OCI-LY7 (cell line): ENCODE measurements at regions not wholly inside any gene's neighbourhood (a gene's known extent, or its start where the extent isn't known, plus 50 kb on each side); places are given as distances from the start of the nearest gene placed in this dataset.

Source experiments
- BruUV-seq: library from RNA; stranded (reverse); fragments of 400-500 nt; replicated peaks from 2 replicates; lab custom pipeline; 2021; lab: Mats Ljungman, UMichigan
- CTCF ChIA-PET: fragments of 300-600 bp; sonication (Branson Sonifier 250); formaldehyde crosslinking; loops from one replicate; lab custom pipeline; 2022; ENCODE audit warnings: antibody characterized with exemption; ENCODE audit not compliant: unreplicated experiment; lab: Charles Lee
- POLR2A ChIA-PET: fragments of 300-600 bp; sonication (Branson Sonifier 250); formaldehyde crosslinking; loops from one replicate; lab custom pipeline; 2022; ENCODE audit warnings: antibody characterized with exemption; lab: Charles Lee
- DNase-seq: peaks from one replicate; pipeline ENCODE4 v3.0.0-alpha.2; 2015; ENCODE audit warnings: low spot score
- H2AFZ ChIP-seq: fragments of 200-600 bp; sonication (generic), shearing (Covaris generic); 2 replicates; pipeline ENCODE4 v1.6.1; 2014; ENCODE audit warnings: mild to moderate bottlenecking, antibody characterized with exemption, low read length, moderate library complexity
- H3K27ac ChIP-seq: fragments of 200-600 bp; sonication (generic); 2 replicates; pipeline ENCODE4 v1.5.1; 2014; ENCODE audit warnings: mixed run types, low read depth, mild to moderate bottlenecking, moderate library complexity, low read length, inconsistent platforms; ENCODE audit not compliant: poor library complexity, severe bottlenecking
- H3K36me3 ChIP-seq: fragments of 200-600 bp; sonication (generic); 2 replicates; pipeline ENCODE4 v1.6.1; 2014; ENCODE audit warnings: mild to moderate bottlenecking, antibody characterized with exemption, low read length, moderate library complexity, mixed read lengths; ENCODE audit not compliant: insufficient read depth
- H3K4me1 ChIP-seq: fragments of 200-600 bp; sonication (generic); 2 replicates; pipeline ENCODE4 v1.5.1; 2014; ENCODE audit warnings: mild to moderate bottlenecking, low read length; ENCODE audit not compliant: insufficient read depth, poor library complexity, severe bottlenecking
- H3K4me2 ChIP-seq: fragments of 200-600 bp; sonication (generic); 2 replicates; pipeline ENCODE4 v1.6.1; 2014; ENCODE audit warnings: mild to moderate bottlenecking, low read length
- H3K4me3 ChIP-seq: fragments of 200-600 bp; sonication (generic); 2 replicates; pipeline ENCODE4 v1.5.1; 2014; ENCODE audit warnings: mild to moderate bottlenecking, low read depth, low read length; ENCODE audit not compliant: poor library complexity, severe bottlenecking
- H3K79me2 ChIP-seq: fragments of 200-600 bp; sonication (generic); 2 replicates; pipeline ENCODE4 v1.6.1; 2016; ENCODE audit warnings: low read depth, mild to moderate bottlenecking, low read length, moderate library complexity, mixed read lengths; ENCODE audit not compliant: insufficient read depth
- H3K9me2 ChIP-seq: fragments of 200-600 bp; sonication (generic); 2 replicates; pipeline ENCODE4 v1.6.1; 2016; ENCODE audit warnings: mild to moderate bottlenecking, low read length, mixed read lengths; ENCODE audit not compliant: insufficient read depth
- H3K9me3 ChIP-seq: fragments of 200-600 bp; sonication (generic); 2 replicates; pipeline ENCODE4 v1.6.1; 2014; ENCODE audit warnings: mild to moderate bottlenecking, mixed run types, low read length, mixed read lengths
- H4K20me1 ChIP-seq: fragments of 200-600 bp; sonication (generic); 2 replicates; pipeline ENCODE4 v1.6.1; 2014; ENCODE audit warnings: mild to moderate bottlenecking, antibody characterized with exemption, low read length, moderate library complexity, mixed read lengths; ENCODE audit not compliant: insufficient read depth
- CTCF ChIP-seq: fragments of 200-600 bp; sonication (generic); conservative IDR thresholded peaks from 2 replicates; pipeline ENCODE4 v1.5.1; 2014; ENCODE audit warnings: mild to moderate bottlenecking, antibody characterized with exemption, low read length, moderate library complexity, mixed read lengths
- EZH2phosphoT487 ChIP-seq: fragments of 200-600 bp; sonication (generic); IDR thresholded peaks from 2 replicates; pipeline ENCODE4 v1.6.1; 2018; ENCODE audit warnings: low read depth, borderline replicate concordance, mild to moderate bottlenecking, mixed run types, antibody characterized with exemption, low read length, moderate library complexity, mixed read lengths
- intact Hi-C: fragments of 100-400 bp; cut with micrococcal nuclease; formaldehyde crosslinking; loops from one replicate; pipeline ENCODE4 v1.10.0; 2022; ENCODE audit not compliant: unreplicated experiment

- no peaks in the 10 kb centered on the region for H3K36me3 ChIP-seq
- ChIA-PET CTCF (no interaction called here), POLR2A (no interaction called here)
- H2AFZ ChIP-seq, result no peak overlapping the region
- intact Hi-C loops, result no loop called here
- H4K20me1 ChIP-seq, result no peaks in the 10 kb centered on the region
- H3K4me3 ChIP-seq, result no peak overlapping the region
- H3K9me3 ChIP-seq, result no peaks in the 10 kb centered on the region
- H3K27ac ChIP-seq, result no peak overlapping the region
- TF ChIP-seq CTCF (no peak), EZH2phosphoT487 (no peak)
- H3K4me2 ChIP-seq, result no peak overlapping the region
- DNase-seq, result no peak
- H3K79me2 ChIP-seq, result no peaks in the 10 kb centered on the region
- H3K9me2 ChIP-seq, result no peaks in the 10 kb centered on the region
- H3K4me1 ChIP-seq, result no peaks in the 10 kb centered on the region
- BruUV-seq, result no TSS peak
Measured at GRCh38 chrX:45859407-45859806, 658.7 kb upstream of the DIPK2B start.

- H4K20me1 ChIP-seq, result no peaks in the 10 kb centered on the region
- H3K79me2 ChIP-seq, result no peaks in the 10 kb centered on the region
- H3K4me1 ChIP-seq, result no peaks in the 10 kb centered on the region
- no peak overlapping the region for H3K4me3 ChIP-seq
- no peak overlapping the region for H3K27ac ChIP-seq
- no TSS peak for BruUV-seq
- no peaks in the 10 kb centered on the region for H3K9me2 ChIP-seq
- H3K36me3 ChIP-seq, result no peaks in the 10 kb centered on the region
- POLR2A ChIA-PET, result no interaction called here
- intact Hi-C loops, result no loop called here
- no peak for DNase-seq
- H3K4me2 ChIP-seq, result no peak overlapping the region
- CTCF ChIA-PET, result no interaction called here
- no peak for TF ChIP-seq CTCF
- TF ChIP-seq EZH2phosphoT487, result no peak
- no peak overlapping the region for H2AFZ ChIP-seq
- no peaks in the 10 kb centered on the region for H3K9me3 ChIP-seq
Measured at GRCh38 chrX:45852884-45853283, 652.2 kb upstream of the DIPK2B start.

- Histone ChIP-seq H3K79me2 (no peaks in the 10 kb centered on the region), H3K4me1 (no peaks in the 10 kb centered on the region), H3K27ac (no peak overlapping the region), H4K20me1 (no peaks in the 10 kb centered on the region), H3K4me3 (no peak overlapping the region), H3K36me3 (no peaks in the 10 kb centered on the region), H2AFZ (no peak overlapping the region), H3K9me3 (no peaks in the 10 kb centered on the region), H3K4me2 (no peak overlapping the region), H3K9me2 (no peaks in the 10 kb centered on the region)
- ChIA-PET CTCF (no interaction called here), POLR2A (no interaction called here)
- no peak for TF ChIP-seq CTCF
- no peak for TF ChIP-seq EZH2phosphoT487
- intact Hi-C loops, result no loop called here
- BruUV-seq, result no TSS peak
- DNase-seq, result no peak
Measured at GRCh38 chrX:45851434-45851991, 650.8 kb upstream of the DIPK2B start.
